T-cell (primary cell): ENCODE measurements at regions not wholly inside any gene's neighbourhood (a gene's known extent, or its start where the extent isn't known, plus 50 kb on each side); places are given as distances from the start of the nearest gene placed in this dataset.

ENCODE experiments used
- ATAC-seq, 4 experiments: fragments of 200-7000 bp in 3 of 4; fragments of 150-1000 bp in 1 of 4; cut with Tn5 transposase; replicated peaks in 1 of 4; 1 replicate in 3 of 4; 2 replicates in 1 of 4; pipeline ENCODE4 v1.10.0; 2021; ENCODE audit warnings: moderate library complexity in 3 of 4, mild to moderate bottlenecking in 2 of 4, moderate number of reproducible peaks in 1 of 4
- CTCF ChIA-PET, 2 donors: fragments of 300-600 bp; sonication (Branson Sonifier 250); formaldehyde crosslinking; loops; one replicate each; lab custom pipeline; 2022; ENCODE audit warnings: antibody characterized with exemption in 2 of 2; lab: Charles Lee
- POLR2A ChIA-PET, 2 donors: fragments of 300-600 bp; sonication (Branson Sonifier 250); formaldehyde crosslinking; loops; one replicate each; lab custom pipeline; 2022; ENCODE audit warnings: antibody characterized with exemption in 2 of 2; lab: Charles Lee
- DNase-seq, 35 experiments: peaks; one replicate each; pipeline versions ENCODE4 v3.0.0 to v3.0.0-alpha.2; 2013 to 2023
- H3K27ac ChIP-seq: one replicate; pipeline ENCODE4 v1.5.1; 2013; ENCODE audit warnings: low read length
- H3K27me3 ChIP-seq, 2 experiments: replicated peaks in 1 of 2; 1 replicate in 1 of 2; 2 replicates in 1 of 2; pipeline versions ENCODE4 v1.6.1 to v1.7.0; 2013; ENCODE audit warnings: low read length in 1 of 2, mixed read lengths in 1 of 2; ENCODE audit not compliant: control insufficient read depth in 2 of 2, insufficient read depth in 2 of 2; ENCODE audit errors: extremely low read depth in 1 of 2
- H3K36me3 ChIP-seq, 2 donors: 1 replicate in 1 of 2; 2 replicates in 1 of 2; pipeline versions ENCODE4 v1.6.1 to v1.7.0; 2013; ENCODE audit warnings: low read length in 1 of 2; ENCODE audit not compliant: control insufficient read depth in 2 of 2, insufficient read depth in 1 of 2; ENCODE audit errors: extremely low read depth in 1 of 2
- H3K4me1 ChIP-seq, 2 experiments: 1 replicate in 1 of 2; 2 replicates in 1 of 2; pipeline versions ENCODE4 v1.6.1 to v1.7.0; 2013; ENCODE audit warnings: low read length in 2 of 2, mixed read lengths in 1 of 2; ENCODE audit not compliant: insufficient read depth in 2 of 2, control insufficient read depth in 1 of 2; ENCODE audit errors: extremely low read depth in 1 of 2
- H3K4me3 ChIP-seq, 2 donors: 1 replicate in 1 of 2; 2 replicates in 1 of 2; pipeline versions ENCODE4 v1.5.1 to v1.7.0; 2013; ENCODE audit warnings: mild to moderate bottlenecking in 2 of 2, low read length in 1 of 2, moderate library complexity in 1 of 2; ENCODE audit not compliant: control insufficient read depth in 1 of 2; ENCODE audit errors: extremely low read depth in 1 of 2
- H3K9me3 ChIP-seq: 2 replicates; pipeline ENCODE4 v1.7.0; 2013
- H3K27ac Mint-ChIP-seq, 2 donors: one replicate each; pipeline ENCODE4 v1.8.0; 2020 to 2021; ENCODE audit warnings: mild to moderate bottlenecking in 2 of 2, mixed read lengths in 2 of 2
- H3K27me3 Mint-ChIP-seq, 2 donors: one replicate each; pipeline ENCODE4 v1.8.0; 2021 to 2022; ENCODE audit warnings: mixed read lengths in 2 of 2
- H3K36me3 Mint-ChIP-seq: one replicate; pipeline ENCODE4 v1.8.0; 2021; ENCODE audit warnings: mixed read lengths
- H3K4me1 Mint-ChIP-seq, 3 donors: one replicate each; pipeline ENCODE4 v1.8.0; 2020 to 2022; ENCODE audit warnings: mixed read lengths in 3 of 3, mild to moderate bottlenecking in 1 of 3
- H3K4me3 Mint-ChIP-seq, 3 donors: one replicate each; pipeline ENCODE4 v1.8.0; 2020 to 2022; ENCODE audit warnings: mild to moderate bottlenecking in 3 of 3, mixed read lengths in 3 of 3, moderate library complexity in 3 of 3
- H3K9me3 Mint-ChIP-seq, 3 donors: one replicate each; pipeline ENCODE4 v1.8.0; 2020 to 2022; ENCODE audit warnings: mixed read lengths in 3 of 3
- WGBS: methylation state at CpG from one replicate; pipeline ENCODE4 v1.1.5; 2013; ENCODE audit warnings: missing lambda C conversion rate; ENCODE audit not compliant: insufficient coverage; 5-methylcytosine and 5-hydroxymethylcytosine counted together

- Histone ChIP-seq H3K9me3 (no peaks in the 10 kb centered on the region), H3K4me3 (no peak overlapping the region), H3K27me3 (no peaks in the 10 kb centered on the region), H3K27ac (no peak overlapping the region), H3K36me3 (no peaks in the 10 kb centered on the region), H3K4me1 (no peaks in the 10 kb centered on the region)
- CTCF ChIA-PET = no interaction called here
- no peak overlapping the region for H3K4me3 Mint-ChIP-seq
- H3K27ac Mint-ChIP-seq = no peak overlapping the region
- POLR2A ChIA-PET = interaction anchor here in 1 of 2 donors (0.5 kb wide), 1 partner anchor 12 kb away, joined by 4 read pairs; no protein-coding TSS in a partner anchor
- no peak for ATAC-seq
- DNase-seq = no peak
- no peaks in the 10 kb centered on the region for H3K9me3 Mint-ChIP-seq
- no peaks in the 10 kb centered on the region for H3K36me3 Mint-ChIP-seq
- no peaks in the 10 kb centered on the region for H3K4me1 Mint-ChIP-seq
- no peaks in the 10 kb centered on the region for H3K27me3 Mint-ChIP-seq
- 90% methylated on average over 2 of the region's 2 CpGs for WGBS
Observed at GRCh38 chr5:88941581-88941980, 58.6 kb upstream of the MEF2C start.

DNA sequence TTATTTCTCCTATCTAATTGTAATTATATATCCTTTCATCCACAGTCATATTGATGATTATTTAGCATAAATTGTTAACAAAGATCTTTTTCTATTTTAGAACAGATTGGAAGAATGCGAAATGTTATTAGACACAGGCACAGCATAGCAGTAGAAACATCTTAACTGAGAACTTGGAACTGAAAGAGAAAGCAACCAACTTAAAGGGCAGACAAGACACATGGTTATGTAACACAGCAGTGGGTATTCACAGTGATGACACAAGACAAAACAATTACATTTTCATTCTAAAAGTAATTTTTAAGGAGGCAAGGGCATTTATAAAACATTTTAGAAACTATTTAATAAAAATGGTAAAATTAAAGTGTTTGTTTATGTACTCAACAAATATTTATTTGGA lies 57.7 kb upstream of the MEF2C start:
- Histone ChIP-seq H3K4me1 (no peaks in the 10 kb centered on the region), H3K27me3 (no peaks in the 10 kb centered on the region), H3K36me3 (no peaks in the 10 kb centered on the region), H3K27ac (no peak overlapping the region), H3K4me3 (no peak overlapping the region), H3K9me3 (no peaks in the 10 kb centered on the region)
- Mint-ChIP-seq H3K4me1 (no peaks in the 10 kb centered on the region), H3K36me3 (no peaks in the 10 kb centered on the region), H3K27ac (no peak overlapping the region), H3K9me3 (no peaks in the 10 kb centered on the region), H3K27me3 (peaks cover 0 to 3% of the 10 kb centered on the region in 2 donors), H3K4me3 (no peak overlapping the region)
- DNase-seq (no peak), ATAC-seq (no peak)
- ChIA-PET POLR2A (no interaction called here), CTCF (no interaction called here)
- WGBS = no CpG with 5 or more reads among the region's 1 CpG

- H3K9me3 Mint-ChIP-seq = no peaks in the 10 kb centered on the region
- Histone ChIP-seq H3K4me1 (no peaks in the 10 kb centered on the region), H3K27me3 (no peaks in the 10 kb centered on the region), H3K27ac (no peak overlapping the region), H3K36me3 (no peaks in the 10 kb centered on the region), H3K9me3 (no peaks in the 10 kb centered on the region), H3K4me3 (no peak overlapping the region)
- ATAC-seq (no peak), DNase-seq (no peak)
- H3K4me3 Mint-ChIP-seq = no peak overlapping the region
- no CpG with 5 or more reads among the region's 2 CpGs for WGBS
- no peaks in the 10 kb centered on the region for H3K4me1 Mint-ChIP-seq
- POLR2A ChIA-PET = no interaction called here
- peaks cover 0 to 3% of the 10 kb centered on the region in 2 donors for H3K27me3 Mint-ChIP-seq
- no peak overlapping the region for H3K27ac Mint-ChIP-seq
- H3K36me3 Mint-ChIP-seq = no peaks in the 10 kb centered on the region
- CTCF ChIA-PET = no interaction called here
Observed at GRCh38 chr5:88939300-88939699, 56.3 kb upstream of the MEF2C start.

- no peaks in the 10 kb centered on the region for H3K9me3 Mint-ChIP-seq
- no peak overlapping the region for H3K27ac Mint-ChIP-seq
- Histone ChIP-seq H3K9me3 (no peaks in the 10 kb centered on the region), H3K27ac (no peak overlapping the region), H3K36me3 (no peaks in the 10 kb centered on the region), H3K4me3 (no peak overlapping the region), H3K4me1 (no peaks in the 10 kb centered on the region), H3K27me3 (no peaks in the 10 kb centered on the region)
- H3K4me3 Mint-ChIP-seq = no peak overlapping the region
- peaks cover 0 to 3% of the 10 kb centered on the region in 2 donors for H3K27me3 Mint-ChIP-seq
- WGBS = 30% methylated on average over 2 of the region's 3 CpGs
- ChIA-PET POLR2A (no interaction called here), CTCF (no interaction called here)
- ATAC-seq = no peak
- no peak for DNase-seq
- no peaks in the 10 kb centered on the region for H3K4me1 Mint-ChIP-seq
- H3K36me3 Mint-ChIP-seq = no peaks in the 10 kb centered on the region
Observed at GRCh38 chr5:88938488-88938887, 55.5 kb upstream of the MEF2C start.

GRCh38 chr5:88937406-88937805 lies 54.4 kb upstream of the MEF2C start:
- ATAC-seq = no peak
- no peak overlapping the region for H3K4me3 Mint-ChIP-seq
- H3K27ac Mint-ChIP-seq = no peak overlapping the region
- Histone ChIP-seq H3K4me3 (no peak overlapping the region), H3K4me1 (no peaks in the 10 kb centered on the region), H3K36me3 (no peaks in the 10 kb centered on the region), H3K27me3 (no peaks in the 10 kb centered on the region), H3K9me3 (no peaks in the 10 kb centered on the region), H3K27ac (no peak overlapping the region)
- no peaks in the 10 kb centered on the region for H3K9me3 Mint-ChIP-seq
- no peak for DNase-seq
- peaks cover 0 to 3% of the 10 kb centered on the region in 2 donors for H3K27me3 Mint-ChIP-seq
- H3K36me3 Mint-ChIP-seq = no peaks in the 10 kb centered on the region
- WGBS = 100% methylated on average over 4 of the region's 5 CpGs
- ChIA-PET POLR2A (no interaction called here), CTCF (no interaction called here)
- H3K4me1 Mint-ChIP-seq = no peaks in the 10 kb centered on the region

GRCh38 chr5:88934439-88934838 lies 51.5 kb upstream of the MEF2C start:
- Histone ChIP-seq H3K27ac (no peak overlapping the region), H3K27me3 (no peaks in the 10 kb centered on the region), H3K9me3 (no peaks in the 10 kb centered on the region), H3K4me3 (no peak overlapping the region), H3K4me1 (no peaks in the 10 kb centered on the region), H3K36me3 (no peaks in the 10 kb centered on the region)
- ChIA-PET POLR2A (no interaction called here), CTCF (no interaction called here)
- H3K4me1 Mint-ChIP-seq = no peaks in the 10 kb centered on the region
- ATAC-seq = no peak
- H3K36me3 Mint-ChIP-seq = no peaks in the 10 kb centered on the region
- H3K27me3 Mint-ChIP-seq = peaks cover 0 to 3% of the 10 kb centered on the region in 2 donors
- WGBS = 80% methylated on average over 1 of the region's 3 CpGs
- no peak overlapping the region for H3K4me3 Mint-ChIP-seq
- no peak for DNase-seq
- no peaks in the 10 kb centered on the region for H3K9me3 Mint-ChIP-seq
- H3K27ac Mint-ChIP-seq = no peak overlapping the region
